ENCODE measurements at regions not wholly inside any gene's neighbourhood (a gene's known extent, or its start where the extent isn't known, plus 50 kb on each side); places are given as distances from the start of the nearest gene placed in this dataset.
"Not testable (repeated sequence)": the region's sequence is repeated elsewhere in the genome, so short reads cannot be mapped to it uniquely, and the experiment has no call there.

- DNase-seq (ENCODE audit: low spot score): no peak
- no peak for ATAC-seq (ENCODE audit: low FRiP score)
These were observed 163.7 kb downstream of the CDC14C start for GRCh38 chr7:49088017-49088416.

GRCh38 chr7:49089717-49090116 lies 165.4 kb downstream of the CDC14C start:
- TF ChIP-seq, protein P1, sequence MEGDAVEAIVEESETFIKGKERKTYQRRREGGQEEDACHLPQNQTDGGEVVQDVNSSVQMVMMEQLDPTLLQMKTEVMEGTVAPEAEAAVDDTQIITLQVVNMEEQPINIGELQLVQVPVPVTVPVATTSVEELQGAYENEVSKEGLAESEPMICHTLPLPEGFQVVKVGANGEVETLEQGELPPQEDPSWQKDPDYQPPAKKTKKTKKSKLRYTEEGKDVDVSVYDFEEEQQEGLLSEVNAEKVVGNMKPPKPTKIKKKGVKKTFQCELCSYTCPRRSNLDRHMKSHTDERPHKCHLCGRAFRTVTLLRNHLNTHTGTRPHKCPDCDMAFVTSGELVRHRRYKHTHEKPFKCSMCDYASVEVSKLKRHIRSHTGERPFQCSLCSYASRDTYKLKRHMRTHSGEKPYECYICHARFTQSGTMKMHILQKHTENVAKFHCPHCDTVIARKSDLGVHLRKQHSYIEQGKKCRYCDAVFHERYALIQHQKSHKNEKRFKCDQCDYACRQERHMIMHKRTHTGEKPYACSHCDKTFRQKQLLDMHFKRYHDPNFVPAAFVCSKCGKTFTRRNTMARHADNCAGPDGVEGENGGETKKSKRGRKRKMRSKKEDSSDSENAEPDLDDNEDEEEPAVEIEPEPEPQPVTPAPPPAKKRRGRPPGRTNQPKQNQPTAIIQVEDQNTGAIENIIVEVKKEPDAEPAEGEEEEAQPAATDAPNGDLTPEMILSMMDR (IDR thresholded peaks at IDR 0.05): no peak
- ATAC-seq (ENCODE audit: low FRiP score) (no peak), DNase-seq (ENCODE audit: low spot score) (no peak)

More at GRCh38 chr7:49088017-49088416, 163.7 kb downstream of the CDC14C start:
- TF ChIP-seq, protein P1 (IDR thresholded peaks at IDR 0.05): no peak

DNA sequence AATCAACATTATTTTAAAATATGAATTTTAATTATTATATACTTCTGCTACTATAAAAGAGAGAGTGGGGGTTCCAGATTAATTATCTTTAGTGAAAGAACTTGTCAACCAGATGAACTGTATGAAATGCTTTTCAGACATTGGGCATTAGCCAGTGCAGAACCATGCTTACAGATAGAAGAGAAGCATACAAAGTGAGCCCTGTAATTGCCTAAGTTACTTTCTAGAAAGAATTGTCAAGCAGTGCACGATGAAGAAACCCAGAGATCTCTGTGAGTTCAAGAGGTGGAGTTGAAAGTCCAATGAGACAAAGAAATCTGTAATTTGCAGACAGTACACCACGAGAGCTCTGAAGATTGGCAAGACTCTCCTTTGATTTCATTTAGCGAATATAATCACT lies 166.7 kb downstream of the CDC14C start:
- no peak for ATAC-seq (ENCODE audit: low FRiP score)
- TF ChIP-seq, protein P1 (IDR thresholded peaks at IDR 0.05): no peak
- DNase-seq (ENCODE audit: low spot score): no peak

DNA sequence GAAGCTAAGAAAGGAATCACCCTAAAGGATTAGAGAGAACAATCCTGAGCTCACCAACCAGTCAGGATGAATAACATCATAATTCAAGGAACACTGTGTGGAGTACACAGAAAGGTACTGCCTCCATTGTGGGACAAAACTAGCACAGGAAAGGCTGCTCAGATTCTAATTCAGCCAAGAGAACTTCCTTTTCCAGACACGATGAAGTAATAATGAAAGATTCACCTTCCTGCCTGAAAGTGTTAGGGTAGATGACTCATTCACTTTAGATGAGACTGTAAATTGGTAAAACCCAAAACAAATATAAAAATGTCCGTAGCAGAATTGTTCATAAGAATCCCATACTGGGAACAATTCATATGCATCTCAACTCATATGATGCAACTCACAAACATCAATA lies 167.2 kb downstream of the CDC14C start:
- ATAC-seq (ENCODE audit: low FRiP score): no peak
- DNase-seq (ENCODE audit: low spot score): no peak
- TF ChIP-seq, protein P1 (IDR thresholded peaks at IDR 0.05): no peak

- TF ChIP-seq, protein P1 (IDR thresholded peaks at IDR 0.05): no peak
- DNase-seq (ENCODE audit: low spot score): no peak
- ATAC-seq (ENCODE audit: low FRiP score): no peak
These were observed 168.9 kb downstream of the CDC14C start for GRCh38 chr7:49093218-49093617.

- no peak for ATAC-seq (ENCODE audit: low FRiP score)
- DNase-seq (ENCODE audit: low spot score): no peak
- TF ChIP-seq, protein P1 (IDR thresholded peaks at IDR 0.05): no peak
These were observed 170.5 kb downstream of the CDC14C start for GRCh38 chr7:49094866-49095265.

DNA sequence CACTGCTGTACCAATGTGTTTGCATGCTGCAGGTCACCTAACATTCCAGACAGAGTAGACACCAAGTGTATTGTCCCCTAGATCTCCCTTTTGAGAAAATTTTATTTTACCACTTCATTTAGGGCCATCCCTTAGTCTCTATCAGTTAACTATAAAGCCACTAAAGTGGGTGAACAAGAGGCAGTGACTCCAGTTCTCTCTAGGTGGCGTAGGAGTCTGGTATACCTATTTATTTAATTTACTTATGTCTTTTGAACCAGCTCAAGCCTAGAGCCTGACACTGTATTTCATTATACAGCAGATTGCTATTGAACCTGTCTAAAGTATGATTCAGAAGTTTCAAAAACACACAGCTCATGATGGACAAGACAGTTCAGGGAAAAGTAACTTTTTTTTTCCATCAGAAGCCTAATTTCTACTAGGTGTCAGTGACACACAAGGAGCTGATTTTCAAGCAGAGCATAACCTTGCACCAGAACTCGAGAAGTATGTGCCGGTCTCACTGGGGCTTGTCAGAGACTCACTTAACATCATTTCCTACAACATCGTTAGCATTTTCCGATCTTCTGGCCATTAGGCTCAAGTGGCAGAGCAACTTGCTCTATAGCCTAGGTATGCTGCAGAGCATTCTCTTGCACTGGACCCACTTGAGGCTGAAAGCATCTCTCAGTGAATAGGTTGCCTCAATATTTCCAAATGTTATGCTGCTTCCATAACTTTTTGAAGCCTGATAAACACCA lies 175.4 kb downstream of the CDC14C start:
- TF ChIP-seq, protein P1 (IDR thresholded peaks at IDR 0.05): no peak
- ATAC-seq (ENCODE audit: low FRiP score): no peak
- no peak for DNase-seq (ENCODE audit: low spot score)

- not testable (repeated sequence) for DNase-seq (ENCODE audit: low spot score); ATAC-seq (ENCODE audit: low FRiP score)
These were observed 176.8 kb downstream of the CDC14C start for GRCh38 chr7:49100908-49101740.

Measured in omental fat pad (tissue), 3 donors.